Cardiac septum (tissue), 1 donor: ENCODE measurements at regions not wholly inside any gene's neighbourhood (a gene's known extent, or its start where the extent isn't known, plus 50 kb on each side); places are given as distances from the start of the nearest gene placed in this dataset.

ENCODE experiments used
- DNase-seq: peaks from one replicate; pipeline ENCODE4 v3.0.0-alpha.2; 2020; ENCODE audit warnings: low spot score
- intact Hi-C: fragments of 100-400 bp; cut with DNase I; formaldehyde crosslinking; loops from one replicate; pipeline ENCODE4 v1.14.0; 2022
- donor health status: DM: no; HTN: no; CAD: no.

DNA sequence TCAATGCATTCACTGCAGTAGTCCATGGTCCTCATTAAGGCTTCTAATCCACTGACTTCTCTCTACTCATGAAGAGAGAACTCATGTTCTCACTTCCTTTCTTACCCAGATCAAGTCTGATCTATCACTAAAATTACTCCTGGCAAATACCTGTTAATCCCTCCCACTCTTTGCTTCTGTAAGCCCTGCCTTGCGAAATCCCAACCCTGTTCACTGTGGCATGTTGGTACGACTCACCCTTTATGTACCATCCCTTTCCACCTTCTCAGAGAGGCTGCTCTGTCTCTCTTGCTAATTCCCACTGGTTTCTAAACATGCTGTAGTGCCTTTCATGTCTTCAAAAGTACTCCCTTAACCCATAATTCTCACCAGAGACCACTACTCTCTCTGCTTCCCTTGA lies 272.2 kb upstream of the ACVR2A start:
- DNase-seq = no peak
- intact Hi-C loops = no loop called here

DNA sequence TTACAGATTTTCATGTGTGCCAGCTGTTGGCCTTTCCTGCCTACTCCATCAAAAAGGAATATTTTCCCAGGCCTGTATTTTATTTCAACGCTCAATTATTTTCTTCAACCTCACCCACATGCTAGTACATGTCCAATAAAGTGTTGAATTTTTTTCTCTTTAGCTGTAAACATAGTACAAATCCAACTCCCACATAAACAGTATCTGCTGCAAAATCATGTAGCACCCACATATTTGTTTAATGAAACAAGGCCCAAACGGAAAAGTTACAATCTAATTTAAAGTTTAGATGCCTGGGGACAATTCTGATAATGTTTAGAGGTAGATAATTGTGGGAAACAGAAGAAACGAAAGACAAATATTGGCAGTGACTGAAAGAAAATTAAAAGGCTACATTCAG lies 275.4 kb upstream of the ACVR2A start:
- intact Hi-C loops = no loop called here
- no peak for DNase-seq

DNA sequence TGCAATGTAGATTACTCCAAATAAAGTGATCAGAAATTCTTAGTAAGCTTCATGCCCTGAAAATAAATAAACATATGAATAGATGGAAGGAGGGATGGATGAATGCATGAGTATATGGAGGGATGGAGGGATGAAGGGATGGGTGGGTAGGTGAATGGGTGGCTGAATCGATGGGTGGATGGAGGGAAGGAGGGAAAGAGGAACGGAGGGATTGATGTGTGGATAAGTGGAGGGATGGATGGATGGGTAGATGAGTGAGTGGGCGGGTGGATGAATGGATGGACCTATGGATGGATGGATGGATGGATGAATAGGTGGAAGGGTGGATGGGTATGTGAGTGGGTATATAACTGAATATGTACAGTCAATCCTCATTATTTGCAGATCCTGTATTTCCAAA lies 276.7 kb upstream of the ACVR2A start:
- intact Hi-C loops = no loop called here
- no peak for DNase-seq

DNA sequence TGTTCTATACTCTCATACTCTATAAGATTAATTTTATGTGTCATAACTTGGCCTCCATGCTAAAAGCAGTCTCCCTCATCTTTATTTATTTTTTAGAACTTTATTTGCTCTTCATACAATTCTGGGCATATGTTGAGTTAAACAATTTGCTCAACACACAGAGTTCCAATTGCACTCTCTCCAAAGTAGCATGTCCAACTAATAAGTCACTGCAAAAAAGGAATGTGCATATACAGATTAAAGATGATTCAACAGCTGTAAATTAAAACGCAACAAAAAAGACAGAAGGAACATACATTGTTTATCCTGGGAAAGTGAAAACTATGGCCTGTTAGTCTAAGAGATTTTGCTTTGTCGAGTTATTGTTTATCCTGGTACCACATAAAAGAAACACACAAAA lies 277.7 kb upstream of the ACVR2A start:
- no peak for DNase-seq
- intact Hi-C loops = no loop called here

DNA sequence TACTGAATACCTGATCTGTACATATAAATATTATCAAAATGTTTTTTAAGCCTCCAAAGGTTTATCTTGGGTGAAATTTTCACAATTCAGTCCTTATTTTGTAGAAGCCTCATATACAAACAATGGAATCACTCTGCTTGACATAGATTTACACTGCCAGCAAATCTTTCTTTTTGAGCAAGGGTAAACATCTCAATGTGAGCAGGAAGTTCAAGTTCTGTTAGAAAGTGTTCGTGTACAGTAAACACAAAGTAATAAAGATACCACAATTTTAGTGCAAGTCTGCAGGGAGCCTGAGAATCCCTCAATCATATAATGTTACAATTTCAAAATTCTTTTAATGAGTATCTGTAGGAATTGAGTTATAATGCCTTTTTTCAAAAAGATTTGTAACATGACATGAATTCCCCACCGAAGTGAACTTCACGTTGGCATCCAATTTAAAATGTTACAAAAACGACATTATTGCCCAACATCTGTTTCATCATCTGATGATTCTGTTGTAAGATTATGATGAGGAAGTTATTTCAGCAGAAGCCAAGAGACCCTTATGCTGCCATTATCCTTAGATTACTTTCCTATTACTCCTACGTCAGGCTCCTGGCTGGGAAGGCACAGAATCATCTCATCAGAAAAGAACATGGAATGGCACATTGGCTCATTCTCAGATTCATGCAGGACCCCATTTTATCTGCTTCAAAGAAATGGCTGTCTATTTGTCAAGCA lies 283.9 kb upstream of the ACVR2A start:
- intact Hi-C loops = no loop called here
- no peak for DNase-seq

DNA sequence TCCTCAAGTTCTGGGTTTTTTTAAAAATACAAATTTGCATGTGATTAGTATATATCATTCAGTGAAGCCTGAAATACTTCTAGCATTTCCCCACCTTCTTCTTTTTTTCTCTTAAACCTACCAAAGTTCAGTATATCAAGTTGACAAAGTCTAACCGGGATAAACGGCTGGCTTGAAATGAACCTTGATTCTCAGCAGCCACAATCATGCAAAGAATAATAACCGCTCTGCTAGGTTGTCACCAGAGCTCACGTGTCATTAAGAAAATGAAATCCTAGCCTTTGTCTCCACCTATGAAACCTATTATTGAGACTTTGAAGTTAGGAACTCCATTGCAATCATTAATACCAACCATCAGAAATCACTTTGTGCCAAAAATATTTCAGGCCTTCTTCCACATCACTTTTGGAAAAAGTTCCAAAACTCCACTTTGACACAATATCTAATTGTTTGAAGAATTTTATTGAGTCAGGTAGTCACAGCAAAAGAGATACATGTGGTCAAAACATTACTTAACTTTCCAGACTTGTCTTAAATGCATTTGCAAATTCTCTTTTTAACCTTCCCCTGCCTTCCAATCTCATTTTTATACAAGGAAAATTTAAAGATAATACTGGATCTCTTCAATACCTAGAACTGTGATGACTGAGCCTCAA lies 285.6 kb upstream of the ACVR2A start:
- intact Hi-C loops = no loop called here

DNA sequence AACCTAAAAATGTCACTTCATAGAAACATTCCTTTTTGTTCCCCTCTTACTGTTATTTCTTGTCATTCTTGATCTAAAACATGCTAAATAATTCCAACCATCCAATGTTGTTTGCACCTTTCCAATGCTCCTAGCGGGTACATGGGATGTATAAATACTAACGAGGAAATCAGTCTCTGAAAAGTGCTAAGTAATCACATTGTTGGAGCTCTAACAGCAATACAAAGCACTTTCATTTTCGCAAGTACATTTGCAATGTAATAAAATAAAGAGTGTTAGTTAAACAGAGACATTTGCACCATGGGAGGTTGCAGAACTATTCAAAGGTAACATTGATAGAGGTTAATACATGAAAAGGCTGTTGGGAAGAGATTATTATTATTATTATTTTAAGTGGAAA lies 286.2 kb upstream of the ACVR2A start:
- intact Hi-C loops = no loop called here

More for the DNA sequence above, 285.6 kb upstream of the ACVR2A start:
- no peak for DNase-seq

DNA sequence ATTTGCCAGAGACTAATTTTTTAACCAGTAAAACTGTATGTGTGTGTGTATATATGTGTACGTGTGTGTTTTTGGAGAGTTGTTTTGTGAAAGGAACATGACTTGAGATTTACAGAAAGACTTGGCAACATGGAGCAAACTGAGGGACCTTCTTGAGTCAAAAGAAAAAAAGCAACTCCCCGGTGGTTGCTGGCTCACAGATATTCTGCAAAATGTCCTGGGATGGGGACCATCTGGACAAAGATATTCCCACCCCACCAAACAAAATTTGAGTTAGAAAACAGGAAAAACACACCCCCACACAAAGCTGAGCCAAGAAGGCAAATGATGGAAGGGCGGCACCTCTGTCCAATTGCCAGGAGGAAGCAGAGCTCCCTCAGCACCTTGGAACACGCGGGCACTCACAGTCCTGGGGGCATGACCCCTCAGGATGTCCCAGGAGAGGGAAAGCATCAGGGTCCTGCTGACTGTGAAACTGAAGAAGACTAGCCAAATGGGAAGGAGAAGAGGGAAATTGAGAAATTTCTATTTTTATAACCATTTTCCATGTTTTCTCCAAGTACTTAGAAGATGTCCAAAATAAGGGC lies 290.2 kb upstream of the ACVR2A start:
- intact Hi-C loops = no loop called here
- no peak for DNase-seq

More for the DNA sequence above, 286.2 kb upstream of the ACVR2A start:
- DNase-seq = no peak

DNA sequence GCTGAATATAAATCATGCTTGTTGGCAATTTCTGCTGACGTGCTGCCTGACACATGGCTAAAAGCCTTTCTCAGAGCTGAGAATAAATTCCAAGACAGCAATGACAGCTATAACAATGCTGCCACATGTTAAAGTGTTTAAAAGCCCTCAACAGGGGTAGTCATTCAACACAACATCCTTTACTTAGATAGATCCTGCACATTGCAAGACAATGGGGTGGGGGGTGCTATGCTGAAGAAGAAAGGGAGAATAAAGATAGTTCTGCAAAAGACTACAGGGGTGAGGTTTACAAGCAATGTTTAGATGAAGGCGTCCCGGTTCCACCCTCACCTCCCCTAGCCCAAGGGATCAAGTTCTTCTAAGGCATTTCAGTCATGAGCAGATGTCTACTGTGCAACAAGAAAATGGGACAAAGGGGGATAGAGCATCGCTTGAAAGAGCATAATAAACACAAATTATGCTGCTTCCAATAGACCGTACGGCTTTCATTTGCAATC lies 291.0 kb upstream of the ACVR2A start:
- intact Hi-C loops = no loop called here
- DNase-seq = no peak

DNA sequence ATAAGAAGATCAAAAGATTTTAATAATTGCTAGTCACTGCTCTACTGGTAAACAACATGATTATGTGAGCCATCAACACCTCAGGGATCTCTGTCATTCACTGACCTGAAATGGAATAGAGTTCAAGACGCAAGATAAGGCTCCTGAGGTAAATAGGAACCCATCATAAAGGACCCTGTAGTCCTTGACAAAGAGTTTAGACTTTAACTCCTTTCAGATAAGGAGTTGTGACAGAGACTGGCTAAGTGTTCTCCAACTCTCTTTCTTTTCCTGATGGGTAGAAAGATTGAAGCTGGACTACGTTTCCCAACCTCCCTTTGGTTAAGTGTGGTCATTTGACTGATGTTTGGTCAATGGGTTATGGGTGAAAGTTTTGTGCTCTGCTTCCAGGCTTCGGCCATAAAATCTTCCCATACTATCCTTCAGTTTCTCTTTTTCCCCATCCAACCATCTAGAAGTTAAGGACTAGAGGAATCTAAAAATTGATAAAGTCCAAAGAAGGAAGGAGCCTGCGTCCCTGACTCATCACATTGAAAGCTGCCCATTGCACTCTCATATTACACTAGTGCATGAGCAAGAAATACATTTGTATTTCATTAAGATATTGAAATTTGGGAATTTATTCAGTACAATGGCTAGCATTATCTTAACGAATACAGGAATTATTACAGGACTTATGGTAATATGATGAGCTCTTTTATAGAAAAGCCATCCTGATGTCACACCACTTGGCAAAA lies 293.7 kb upstream of the ACVR2A start:
- intact Hi-C loops = no loop called here
- DNase-seq = no peak

DNA sequence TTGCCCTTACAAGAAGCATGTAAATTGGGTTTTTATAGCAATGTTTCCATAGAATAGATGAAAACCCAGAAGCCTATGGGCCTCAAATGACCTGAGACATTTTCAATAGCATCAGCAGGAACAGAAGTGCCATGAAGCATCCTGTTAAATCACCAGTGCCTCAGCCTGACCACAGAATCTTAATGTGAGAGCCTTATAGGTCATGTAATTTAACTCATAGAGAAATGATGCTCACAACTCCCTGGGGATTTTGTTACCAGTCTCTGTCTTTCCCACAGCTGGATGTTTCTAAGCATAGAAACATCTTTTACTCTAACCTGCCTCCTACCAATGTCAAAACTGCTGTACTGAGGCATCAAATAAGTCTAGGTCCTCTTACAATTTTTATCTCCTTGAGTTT lies 295.8 kb upstream of the ACVR2A start:
- intact Hi-C loops = no loop called here
- no peak for DNase-seq

DNA sequence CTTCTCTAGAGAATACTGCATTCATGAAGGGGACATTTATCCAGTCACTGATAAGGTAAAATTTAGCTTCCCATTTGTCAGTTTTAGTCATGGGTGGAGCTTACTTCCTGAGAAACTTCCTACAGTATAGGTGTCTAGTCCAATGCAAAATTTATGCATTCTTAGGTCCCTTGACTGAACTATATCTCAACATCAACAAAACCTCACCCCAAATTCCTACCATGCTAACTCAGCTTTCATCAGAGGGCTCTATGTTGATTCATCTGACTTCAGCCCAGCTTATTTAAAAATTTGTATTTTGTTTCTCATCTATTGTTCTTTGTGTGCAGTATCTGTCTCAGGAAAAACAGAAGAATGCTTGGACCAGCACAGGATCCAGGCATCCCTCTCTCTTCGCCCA lies 296.4 kb upstream of the ACVR2A start:
- DNase-seq = no peak
- intact Hi-C loops = no loop called here

DNA sequence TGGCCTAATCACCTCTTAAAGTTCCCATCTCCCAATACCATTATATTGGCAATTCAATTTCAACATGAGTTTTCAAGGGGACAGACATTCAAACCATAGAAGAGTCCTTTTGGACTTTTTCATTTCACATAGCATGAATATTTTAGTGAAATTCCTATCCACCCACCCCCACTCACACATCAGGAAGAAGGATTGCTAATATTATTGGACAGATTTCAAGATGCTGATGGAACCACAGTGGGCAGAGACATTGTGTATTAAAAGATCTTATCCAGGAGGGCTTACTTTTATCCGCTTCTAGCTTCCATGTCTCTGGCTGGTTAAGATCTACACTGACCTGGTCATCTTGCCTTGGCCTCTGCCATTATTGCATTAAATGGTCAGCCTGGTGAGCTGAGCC lies 297.4 kb upstream of the ACVR2A start:
- no peak for DNase-seq
- intact Hi-C loops = no loop called here

DNA sequence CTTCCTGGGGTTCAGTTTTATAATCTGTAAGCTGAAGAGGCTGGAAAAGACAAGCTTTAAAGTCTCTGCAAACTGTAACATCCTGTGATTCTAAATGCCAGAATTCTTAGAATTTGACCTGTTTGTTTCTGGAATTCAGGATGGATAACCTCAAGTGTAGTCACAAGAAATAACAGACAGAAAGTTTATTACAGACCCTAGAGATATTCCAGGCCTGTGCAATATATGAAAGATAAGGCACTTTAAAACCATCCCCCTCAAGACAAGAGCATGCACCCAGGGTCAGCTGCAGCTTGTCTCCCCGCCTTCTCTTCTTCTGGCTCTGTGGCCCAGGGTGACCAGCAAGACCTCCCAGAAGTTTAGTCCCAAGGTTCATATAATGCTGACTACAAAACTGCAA lies 298.7 kb upstream of the ACVR2A start:
- DNase-seq = no peak
- intact Hi-C loops = no loop called here

DNA sequence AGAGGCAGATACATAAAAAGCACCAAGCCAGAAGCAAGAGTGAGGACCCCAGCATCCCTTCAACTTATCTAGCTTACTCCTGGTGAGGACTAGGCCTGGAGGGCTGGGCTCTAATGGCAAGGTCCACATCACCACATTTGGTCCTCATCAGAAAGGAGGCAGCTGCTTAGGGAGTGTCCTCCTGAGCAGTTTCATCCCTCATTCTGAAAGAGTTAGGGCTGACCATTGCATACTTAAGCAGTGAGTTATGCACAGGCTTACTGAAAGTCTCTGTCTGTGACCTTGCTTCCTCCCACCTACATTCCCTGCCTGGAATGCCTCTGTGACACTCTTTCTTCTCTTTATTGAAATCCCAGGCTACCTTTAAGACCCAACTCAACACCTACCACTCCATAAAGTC lies 301.8 kb upstream of the ACVR2A start:
- intact Hi-C loops = no loop called here

DNA sequence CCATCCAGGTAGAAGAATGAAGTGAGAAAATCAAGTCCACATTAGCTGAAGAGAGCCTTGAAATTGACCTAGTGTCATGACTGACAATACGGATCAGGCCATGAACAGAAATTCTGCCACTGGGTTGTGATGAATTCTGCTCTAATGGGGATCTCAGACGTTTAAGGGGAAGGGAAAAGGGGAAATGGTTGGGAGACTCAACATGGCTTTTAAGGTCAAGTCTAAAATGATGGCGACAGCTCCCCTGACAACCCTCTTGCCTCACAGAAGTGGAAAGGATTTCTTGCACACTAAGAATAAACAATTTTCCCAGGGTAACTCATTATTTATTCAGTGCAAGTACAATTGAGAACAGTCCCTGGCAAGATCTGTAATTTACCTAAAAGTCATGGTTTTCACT lies 302.5 kb upstream of the ACVR2A start:
- no peak for DNase-seq
- intact Hi-C loops = no loop called here

More for the DNA sequence above, 301.8 kb upstream of the ACVR2A start:
- DNase-seq = no peak

DNA sequence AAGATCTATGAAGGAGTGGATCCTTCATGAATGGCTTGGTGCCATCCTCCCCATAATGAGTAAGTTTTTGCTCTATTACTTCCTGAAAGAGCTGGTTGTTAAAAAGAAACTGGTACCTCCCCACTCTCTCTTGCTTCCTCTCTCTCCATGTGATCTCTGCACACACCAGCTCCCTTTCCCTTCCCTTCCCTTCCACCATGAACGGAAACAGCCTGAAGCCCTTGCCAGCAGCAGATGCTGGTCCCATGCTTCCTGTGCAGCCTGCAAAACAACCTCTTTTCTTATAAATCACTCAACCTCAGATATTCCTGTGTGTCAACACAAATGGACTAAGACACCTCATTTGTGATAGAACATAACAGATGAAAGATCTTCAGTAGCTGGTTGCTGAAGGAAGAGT lies 303.5 kb upstream of the ACVR2A start:
- DNase-seq = no peak
- intact Hi-C loops = no loop called here

DNA sequence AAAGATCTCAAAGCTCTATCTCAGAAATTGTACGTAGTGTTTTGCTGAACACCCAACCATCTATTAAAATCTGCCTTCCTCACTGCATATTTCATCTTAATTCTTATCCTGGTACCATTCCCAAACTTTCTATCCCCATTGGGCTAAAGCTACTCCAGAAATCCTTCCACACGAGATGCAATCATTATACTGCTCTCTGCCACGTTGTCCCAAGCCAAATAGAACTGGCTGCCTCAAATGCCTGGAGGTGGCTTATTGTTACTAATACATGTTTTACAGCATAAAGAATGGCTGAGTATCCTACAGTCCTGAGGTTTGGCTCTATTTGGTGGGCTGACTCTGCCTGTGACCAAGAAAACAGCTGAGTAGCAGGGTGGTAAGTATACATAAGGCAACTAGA lies 306.0 kb upstream of the ACVR2A start:
- intact Hi-C loops = no loop called here
- DNase-seq = no peak

DNA sequence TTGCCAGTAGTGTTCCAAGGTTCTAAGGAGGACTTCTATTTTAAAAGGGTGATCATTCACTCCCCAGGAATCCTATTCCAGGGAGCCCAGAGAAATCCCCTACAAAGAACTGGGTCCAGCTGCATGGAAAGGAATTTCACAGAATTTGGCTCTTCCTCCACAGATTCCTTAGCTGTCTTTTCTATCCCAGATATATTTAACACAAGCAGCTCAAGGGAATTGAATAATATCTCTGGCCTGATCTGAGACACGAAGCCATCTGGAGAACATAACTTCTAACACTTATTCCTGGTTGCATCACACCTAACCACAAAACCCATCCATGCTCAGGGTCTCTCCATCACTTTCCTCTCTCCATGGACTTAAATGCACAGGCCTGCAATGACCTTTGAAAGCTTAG lies 306.7 kb upstream of the ACVR2A start:
- intact Hi-C loops = no loop called here
- no peak for DNase-seq

DNA sequence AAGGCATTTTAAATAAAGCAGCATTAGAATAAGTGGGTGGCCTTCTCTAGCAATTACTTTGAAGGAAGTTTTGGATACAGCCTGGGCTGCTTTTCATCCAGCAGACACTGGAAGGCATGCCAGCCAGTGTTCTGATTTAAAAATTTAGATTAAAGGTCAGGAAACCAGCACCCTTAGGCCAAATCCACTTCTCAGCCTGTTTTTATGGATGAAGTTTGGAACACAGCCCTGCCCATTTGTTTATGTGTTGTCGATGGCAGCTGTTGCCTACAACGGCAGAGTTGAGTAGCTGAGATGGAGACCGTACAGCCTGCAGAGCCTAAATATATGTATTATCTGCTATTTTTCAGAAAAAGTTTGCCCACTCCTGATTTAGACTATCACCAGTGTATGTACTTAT lies 313.6 kb upstream of the ACVR2A start:
- DNase-seq = no peak
- intact Hi-C loops = no loop called here
